Neuronal stem cell (in vitro differentiated cells): ENCODE measurements at regions not wholly inside any gene's neighbourhood (a gene's known extent, or its start where the extent isn't known, plus 50 kb on each side); places are given as distances from the start of the nearest gene placed in this dataset.

Experiments used
- DNase-seq: peaks from one replicate; pipeline ENCODE4 v3.0.0-alpha.2; 2013; ENCODE audit warnings: low spot score
- H2AFZ ChIP-seq: one replicate; pipeline ENCODE4 v1.6.1; 2013; ENCODE audit warnings: mild to moderate bottlenecking, low read length, inconsistent platforms
- H2AK5ac ChIP-seq: 2 replicates; pipeline ENCODE4 v1.6.1; 2013; ENCODE audit warnings: low read depth, mild to moderate bottlenecking, inconsistent platforms, low read length, moderate library complexity, mixed read lengths
- H2BK120ac ChIP-seq: 2 replicates; pipeline ENCODE4 v1.6.1; 2013; ENCODE audit warnings: low read depth, mild to moderate bottlenecking, inconsistent platforms, low read length, moderate library complexity, mixed read lengths
- H2BK12ac ChIP-seq: one replicate; pipeline ENCODE4 v1.6.1; 2013; ENCODE audit warnings: low read length, inconsistent platforms
- H2BK15ac ChIP-seq: 2 replicates; pipeline ENCODE4 v1.6.1; 2013; ENCODE audit warnings: mild to moderate bottlenecking, low read length, inconsistent platforms, mixed read lengths
- H2BK5ac ChIP-seq: one replicate; pipeline ENCODE4 v1.6.1; 2013; ENCODE audit warnings: inconsistent platforms, mild to moderate bottlenecking, low read length, moderate library complexity
- H3K14ac ChIP-seq: one replicate; pipeline ENCODE4 v1.6.1; 2013; ENCODE audit warnings: low read length, inconsistent platforms
- H3K18ac ChIP-seq: 2 replicates; pipeline ENCODE4 v1.6.1; 2013; ENCODE audit warnings: low read length, inconsistent platforms
- H3K23ac ChIP-seq: 2 replicates; pipeline ENCODE4 v1.6.1; 2013; ENCODE audit warnings: low read depth, mild to moderate bottlenecking, mixed read lengths, low read length, inconsistent platforms; ENCODE audit not compliant: poor library complexity
- H3K27ac ChIP-seq: replicated peaks from 3 replicates; pipeline ENCODE4 v1.5.1; 2013; ENCODE audit warnings: low read length, inconsistent platforms
- H3K27me3 ChIP-seq, 3 experiments: 2 replicates each; pipeline ENCODE4 v1.6.1; 2013; ENCODE audit warnings: low read length in 3 of 3, mild to moderate bottlenecking in 2 of 3, inconsistent platforms in 1 of 3, low read depth in 1 of 3, mixed read lengths in 1 of 3, moderate library complexity in 1 of 3; ENCODE audit not compliant: control insufficient read depth in 3 of 3, insufficient read depth in 3 of 3
- H3K36me3 ChIP-seq, 2 donors: replicated peaks in 1 of 2; 2 replicates each; pipeline ENCODE4 v1.6.1; 2013; ENCODE audit warnings: low read length in 2 of 2; ENCODE audit not compliant: control insufficient read depth in 2 of 2, insufficient read depth in 2 of 2
- H3K4ac ChIP-seq: 2 replicates; pipeline ENCODE4 v1.6.1; 2013; ENCODE audit warnings: inconsistent platforms, mild to moderate bottlenecking, low read length, moderate library complexity
- H3K4me1 ChIP-seq, 2 donors: 1 replicate in 1 of 2; 2 replicates in 1 of 2; pipeline ENCODE4 v1.6.1; 2013; ENCODE audit warnings: low read length in 2 of 2, low read depth in 1 of 2; ENCODE audit not compliant: control insufficient read depth in 2 of 2, insufficient read depth in 1 of 2
- H3K4me2 ChIP-seq: one replicate; pipeline ENCODE4 v1.6.1; 2013; ENCODE audit warnings: mild to moderate bottlenecking, low read length, inconsistent platforms; ENCODE audit not compliant: insufficient read depth, poor library complexity, severe bottlenecking
- H3K4me3 ChIP-seq, 2 donors: 2 replicates each; pipeline ENCODE4 v1.5.1; 2013; ENCODE audit warnings: low read length in 2 of 2, mild to moderate bottlenecking in 2 of 2, inconsistent platforms in 1 of 2, moderate library complexity in 1 of 2
- H3K79me1 ChIP-seq: one replicate; pipeline ENCODE4 v1.6.1; 2013; ENCODE audit warnings: low read depth, mild to moderate bottlenecking, inconsistent platforms, low read length, moderate library complexity
- H3K9ac ChIP-seq: one replicate; pipeline ENCODE4 v1.6.1; 2013; ENCODE audit warnings: mild to moderate bottlenecking, low read depth, low read length, inconsistent platforms; ENCODE audit not compliant: poor library complexity
- H3K9me3 ChIP-seq, 2 donors: replicated peaks in 1 of 2; 2 replicates each; pipeline versions ENCODE3 to v1.6.1; 2013; ENCODE audit warnings: low read length in 2 of 2, mild to moderate bottlenecking in 2 of 2, inconsistent platforms in 1 of 2, low read depth in 1 of 2, mixed read lengths in 1 of 2, moderate library complexity in 1 of 2; ENCODE audit not compliant: control insufficient read depth in 2 of 2, insufficient read depth in 1 of 2
- H4K8ac ChIP-seq: one replicate; pipeline ENCODE4 v1.6.1; 2013; ENCODE audit warnings: low read depth, mild to moderate bottlenecking, inconsistent platforms, low read length, moderate library complexity
- H4K91ac ChIP-seq: one replicate; pipeline ENCODE4 v1.6.1; 2013; ENCODE audit warnings: low read length, low read depth, mild to moderate bottlenecking, inconsistent platforms; ENCODE audit not compliant: poor library complexity
- WGBS, 2 donors: extraction: QIAGEN DNeasy Blood & Tissue Kit; methylation state at CpG; one replicate each; pipeline ENCODE4 v1.1.7; 2013; ENCODE audit warnings: missing lambda C conversion rate in 2 of 2, mixed read lengths in 1 of 2; ENCODE audit not compliant: insufficient read length in 2 of 2, insufficient replicate concordance in 1 of 2; ENCODE audit errors: extremely low coverage in 2 of 2; 5-methylcytosine and 5-hydroxymethylcytosine counted together

DNA sequence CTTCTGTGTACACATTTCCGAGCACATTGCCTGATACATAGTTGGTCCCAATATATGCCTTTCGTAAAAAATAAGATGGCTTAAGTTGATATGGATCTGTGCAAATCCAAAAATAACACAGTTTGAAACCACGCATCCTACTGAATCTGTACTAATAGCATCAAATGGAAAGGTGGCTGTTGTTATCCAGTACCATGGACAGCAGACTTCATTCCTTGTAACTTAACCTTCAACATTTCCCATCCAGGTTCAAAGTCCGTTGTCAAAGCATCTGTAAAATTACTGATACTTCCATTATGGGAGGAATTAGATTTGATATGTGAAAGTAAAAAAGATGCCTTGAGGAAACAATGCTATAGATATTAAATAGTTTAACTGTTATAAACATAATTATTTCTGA is 65.5 kb upstream of the C3orf49 start:
- Histone ChIP-seq H3K4me1 (no peaks in the 10 kb centered on the region), H3K4me3 (no peak overlapping the region), H3K9me3 (no peaks in the 10 kb centered on the region), H2AFZ (no peak overlapping the region), H3K79me1 (no peaks in the 10 kb centered on the region), H4K8ac (no peak overlapping the region), H2BK120ac (no peak overlapping the region), H3K23ac (no peak overlapping the region), H3K36me3 (no peaks in the 10 kb centered on the region), H2BK12ac (no peak overlapping the region), H2AK5ac (no peak overlapping the region), H3K18ac (no peak overlapping the region), H3K27me3 (no peaks in the 10 kb centered on the region), H4K91ac (no peak overlapping the region), H2BK5ac (no peak overlapping the region), H3K9ac (no peak overlapping the region), H3K14ac (no peak overlapping the region), H2BK15ac (no peak overlapping the region), H3K4ac (no peak overlapping the region), H3K27ac (no peak overlapping the region), H3K4me2 (no peak overlapping the region)
- DNase-seq = peak; percentile 15
- WGBS, 2 donors = no CpG with 5 or more reads among the region's 4 CpGs

DNA sequence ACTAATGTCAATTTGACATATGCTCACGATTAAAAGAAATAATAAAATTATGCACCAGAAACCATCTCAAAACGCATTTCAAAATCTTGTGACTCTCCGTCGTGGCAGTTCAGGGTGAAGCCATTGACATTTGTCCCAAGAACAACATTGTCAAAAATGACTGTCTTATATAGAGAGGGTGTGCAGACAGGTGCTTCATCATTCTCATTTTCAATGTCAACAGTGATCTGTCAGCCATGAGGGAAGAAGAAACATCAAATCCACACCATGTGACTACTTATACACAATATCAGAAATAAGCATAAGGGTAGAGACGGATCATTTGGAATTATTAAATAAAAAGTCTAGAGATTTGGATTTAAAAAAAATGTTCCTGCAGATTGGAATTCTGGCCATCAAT is 65.1 kb upstream of the C3orf49 start:
- H3K9ac ChIP-seq = no peak overlapping the region
- H3K18ac ChIP-seq = no peak overlapping the region
- H2BK120ac ChIP-seq = no peak overlapping the region
- no peaks in the 10 kb centered on the region for H3K79me1 ChIP-seq
- H3K27ac ChIP-seq = no peak overlapping the region
- H3K23ac ChIP-seq = no peak overlapping the region
- DNase-seq = no peak
- no peak overlapping the region for H4K91ac ChIP-seq
- H3K4me3 ChIP-seq = no peak overlapping the region
- no peaks in the 10 kb centered on the region for H3K36me3 ChIP-seq
- no peaks in the 10 kb centered on the region for H3K4me1 ChIP-seq
- H2BK5ac ChIP-seq = no peak overlapping the region
- H4K8ac ChIP-seq = no peak overlapping the region
- H3K9me3 ChIP-seq = no peaks in the 10 kb centered on the region
- H2AFZ ChIP-seq = no peak overlapping the region
- H2BK15ac ChIP-seq = no peak overlapping the region
- no peak overlapping the region for H3K14ac ChIP-seq
- no peak overlapping the region for H2BK12ac ChIP-seq
- no peak overlapping the region for H3K4ac ChIP-seq
- H3K4me2 ChIP-seq = no peak overlapping the region
- H2AK5ac ChIP-seq = no peak overlapping the region
- WGBS, 2 donors = no CpG with 5 or more reads among the region's 5 CpGs
- H3K27me3 ChIP-seq = no peaks in the 10 kb centered on the region

DNA sequence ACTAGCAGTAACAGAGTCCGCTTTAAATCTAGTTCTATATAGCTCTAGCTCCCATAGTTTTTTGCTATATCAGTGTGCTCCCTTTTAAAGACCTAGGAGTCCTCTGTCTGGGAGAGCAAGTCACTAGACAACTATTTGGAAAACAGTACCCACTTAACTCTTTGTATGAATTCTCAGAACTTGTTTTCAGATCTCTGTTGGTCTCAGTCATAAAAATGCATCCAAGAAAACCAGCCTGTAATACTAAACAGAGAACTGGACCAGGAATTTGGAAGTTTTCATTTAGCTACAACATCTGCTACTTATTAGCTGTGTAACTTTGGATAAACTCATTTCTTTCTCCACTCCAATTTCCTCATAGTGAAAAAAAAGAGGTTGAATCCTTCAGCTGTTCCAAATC is 56.9 kb upstream of the C3orf49 start:
- no peak overlapping the region for H3K4ac ChIP-seq
- no peaks in the 10 kb centered on the region for H3K79me1 ChIP-seq
- H3K4me3 ChIP-seq = no peak overlapping the region
- DNase-seq = no peak
- H3K36me3 ChIP-seq = no peaks in the 10 kb centered on the region
- H4K91ac ChIP-seq = no peak overlapping the region
- no peak overlapping the region for H2AFZ ChIP-seq
- no peak overlapping the region for H3K18ac ChIP-seq
- no peaks in the 10 kb centered on the region for H3K4me1 ChIP-seq
- no peak overlapping the region for H2AK5ac ChIP-seq
- H2BK120ac ChIP-seq = no peak overlapping the region
- no peak overlapping the region for H4K8ac ChIP-seq
- H2BK15ac ChIP-seq = no peak overlapping the region
- no peak overlapping the region for H3K27ac ChIP-seq
- H3K4me2 ChIP-seq = no peak overlapping the region
- no peak overlapping the region for H3K14ac ChIP-seq
- H2BK12ac ChIP-seq = no peak overlapping the region
- H3K9ac ChIP-seq = no peak overlapping the region
- no peaks in the 10 kb centered on the region for H3K27me3 ChIP-seq
- no peak overlapping the region for H2BK5ac ChIP-seq
- no peak overlapping the region for H3K23ac ChIP-seq
- WGBS, 2 donors = no CpG with 5 or more reads among the region's 1 CpG
- no peaks in the 10 kb centered on the region for H3K9me3 ChIP-seq

DNA sequence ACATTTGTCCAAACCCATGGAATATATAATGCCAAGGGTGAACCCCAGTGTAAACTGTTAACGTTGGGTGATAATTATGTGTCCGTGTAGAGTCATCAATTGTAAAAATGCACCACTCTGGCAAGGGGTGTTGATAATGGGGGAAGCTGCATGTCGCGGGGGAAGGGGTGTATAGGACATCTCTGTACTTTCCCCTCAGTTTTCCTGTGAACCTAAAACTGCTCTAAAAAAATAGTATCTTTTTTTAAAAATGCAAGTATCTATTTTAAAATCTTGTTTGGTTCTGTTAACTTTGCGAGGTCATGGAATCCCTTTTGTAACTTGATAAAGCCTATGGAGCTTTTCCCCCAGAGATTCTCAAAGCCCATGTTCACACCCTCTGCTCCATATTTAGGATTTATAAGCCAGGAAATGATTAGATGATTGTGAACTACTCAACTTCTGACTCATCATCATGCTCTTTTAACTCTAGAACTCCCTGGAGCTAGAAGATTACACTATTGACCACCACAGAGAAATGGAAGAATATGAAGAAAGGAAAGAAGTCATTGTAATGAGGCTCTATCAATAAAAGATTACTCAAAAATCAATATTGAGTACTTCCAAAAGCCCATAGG is 56.1 kb upstream of the C3orf49 start:
- Histone ChIP-seq H3K79me1 (no peaks in the 10 kb centered on the region), H3K4me3 (no peak overlapping the region), H3K4me1 (no peaks in the 10 kb centered on the region), H2BK12ac (no peak overlapping the region), H3K23ac (no peak overlapping the region), H4K91ac (no peak overlapping the region), H3K9ac (no peak overlapping the region), H2BK15ac (no peak overlapping the region), H2BK5ac (no peak overlapping the region), H2AFZ (no peak overlapping the region), H3K27me3 (no peaks in the 10 kb centered on the region), H3K4ac (no peak overlapping the region), H3K14ac (no peak overlapping the region), H3K27ac (no peak overlapping the region), H3K36me3 (no peaks in the 10 kb centered on the region), H3K4me2 (no peak overlapping the region), H2BK120ac (no peak overlapping the region), H3K9me3 (no peaks in the 10 kb centered on the region), H3K18ac (no peak overlapping the region), H2AK5ac (no peak overlapping the region), H4K8ac (no peak overlapping the region)
- DNase-seq = no peak
- WGBS, 2 donors = no CpG with 5 or more reads among the region's 5 CpGs
